ENCODE measurements at regions not wholly inside any gene's neighbourhood (a gene's known extent, or its start where the extent isn't known, plus 50 kb on each side); places are given as distances from the start of the nearest gene placed in this dataset.

GRCh38 chr3:103600844-103601243 is 1166.0 kb downstream of the ZPLD1 start:
- no peak for DNase-seq (ENCODE audit: low read depth)
- no peak overlapping the region for H3K4me3 ChIP-seq (ENCODE audit: low read depth, low read length)
- TF ChIP-seq, protein P1, sequence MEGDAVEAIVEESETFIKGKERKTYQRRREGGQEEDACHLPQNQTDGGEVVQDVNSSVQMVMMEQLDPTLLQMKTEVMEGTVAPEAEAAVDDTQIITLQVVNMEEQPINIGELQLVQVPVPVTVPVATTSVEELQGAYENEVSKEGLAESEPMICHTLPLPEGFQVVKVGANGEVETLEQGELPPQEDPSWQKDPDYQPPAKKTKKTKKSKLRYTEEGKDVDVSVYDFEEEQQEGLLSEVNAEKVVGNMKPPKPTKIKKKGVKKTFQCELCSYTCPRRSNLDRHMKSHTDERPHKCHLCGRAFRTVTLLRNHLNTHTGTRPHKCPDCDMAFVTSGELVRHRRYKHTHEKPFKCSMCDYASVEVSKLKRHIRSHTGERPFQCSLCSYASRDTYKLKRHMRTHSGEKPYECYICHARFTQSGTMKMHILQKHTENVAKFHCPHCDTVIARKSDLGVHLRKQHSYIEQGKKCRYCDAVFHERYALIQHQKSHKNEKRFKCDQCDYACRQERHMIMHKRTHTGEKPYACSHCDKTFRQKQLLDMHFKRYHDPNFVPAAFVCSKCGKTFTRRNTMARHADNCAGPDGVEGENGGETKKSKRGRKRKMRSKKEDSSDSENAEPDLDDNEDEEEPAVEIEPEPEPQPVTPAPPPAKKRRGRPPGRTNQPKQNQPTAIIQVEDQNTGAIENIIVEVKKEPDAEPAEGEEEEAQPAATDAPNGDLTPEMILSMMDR (conservative IDR thresholded peaks at IDR 0.05; ENCODE audit: low read depth, low read length): no peak

- no peak overlapping the region for H3K4me3 ChIP-seq (ENCODE audit: low read depth, low read length)
- DNase-seq (ENCODE audit: low read depth): no peak
- TF ChIP-seq, protein P1 (conservative IDR thresholded peaks at IDR 0.05; ENCODE audit: low read depth, low read length): no peak
Observed at GRCh38 chr3:103601666-103602065, 1166.9 kb downstream of the ZPLD1 start.

- TF ChIP-seq, protein P1 (conservative IDR thresholded peaks at IDR 0.05; ENCODE audit: low read depth, low read length): no peak
- DNase-seq (ENCODE audit: low read depth): no peak
- no peak overlapping the region for H3K4me3 ChIP-seq (ENCODE audit: low read depth, low read length)
Observed at GRCh38 chr3:103609472-103609871, 1174.7 kb downstream of the ZPLD1 start.

GRCh38 chr3:103613397-103614156 is 1178.8 kb downstream of the ZPLD1 start:
- TF ChIP-seq, protein P1 (conservative IDR thresholded peaks at IDR 0.05; ENCODE audit: low read depth, low read length): no peak
- H3K4me3 ChIP-seq (ENCODE audit: low read depth, low read length): no peak overlapping the region
- no peak for DNase-seq (ENCODE audit: low read depth)

DNA sequence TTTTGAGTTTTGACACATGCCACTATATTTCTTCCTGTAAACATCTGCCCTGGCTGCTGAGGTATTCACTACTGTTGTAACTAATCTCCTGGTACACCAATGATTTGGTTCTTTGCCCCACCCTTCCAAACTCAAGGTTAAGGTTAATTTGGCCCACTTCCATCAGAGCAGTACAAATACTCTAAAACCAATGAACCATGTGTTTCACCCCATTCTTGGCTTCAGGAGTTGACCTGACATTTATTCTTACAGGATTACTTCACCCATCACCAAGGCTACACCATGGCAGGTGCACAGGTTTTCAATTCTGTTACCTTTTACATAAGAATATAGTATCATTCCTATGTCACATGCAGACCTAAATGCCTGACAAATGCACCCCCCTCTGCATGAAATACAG is 1179.9 kb downstream of the ZPLD1 start:
- TF ChIP-seq, protein P1 (conservative IDR thresholded peaks at IDR 0.05; ENCODE audit: low read depth, low read length): no peak
- H3K4me3 ChIP-seq (ENCODE audit: low read depth, low read length): no peak overlapping the region
- no peak for DNase-seq (ENCODE audit: low read depth)

- TF ChIP-seq, protein P1 (conservative IDR thresholded peaks at IDR 0.05; ENCODE audit: low read depth, low read length): no peak
- H3K4me3 ChIP-seq (ENCODE audit: low read depth, low read length): no peak overlapping the region
- no peak for DNase-seq (ENCODE audit: low read depth)
Observed at GRCh38 chr3:103617961-103618360, 1183.1 kb downstream of the ZPLD1 start.

DNA sequence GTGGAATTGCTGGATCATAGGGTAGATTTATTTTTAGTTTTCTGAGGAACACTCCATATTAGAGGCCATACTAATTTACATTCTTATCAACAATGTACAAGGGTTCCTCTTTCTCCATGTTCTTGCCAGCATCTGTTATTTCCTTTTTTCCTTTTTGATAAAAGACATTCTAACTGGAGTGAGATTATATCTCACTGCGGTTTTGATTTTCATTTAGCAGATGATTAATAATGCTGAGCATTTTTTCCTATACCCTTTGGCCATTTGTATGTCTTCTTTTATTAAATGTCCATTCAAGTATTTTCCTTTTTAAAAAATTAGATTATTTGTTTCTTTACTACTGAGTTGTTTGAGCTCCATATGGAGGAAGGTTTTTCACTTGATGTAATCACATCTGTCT is 1189.5 kb downstream of the ZPLD1 start:
- H3K4me3 ChIP-seq (ENCODE audit: low read depth, low read length): no peak overlapping the region
- TF ChIP-seq, protein P1 (conservative IDR thresholded peaks at IDR 0.05; ENCODE audit: low read depth, low read length): no peak
- no peak for DNase-seq (ENCODE audit: low read depth)
